Gastrocnemius medialis (tissue), 4 donors: ENCODE measurements at regions not wholly inside any gene's neighbourhood (a gene's known extent, or its start where the extent isn't known, plus 50 kb on each side); places are given as distances from the start of the nearest gene placed in this dataset.

ENCODE experiments used
- CTCF ChIP-seq, 5 experiments: fragments of 450-650 bp in 3 of 5; fragments of 200-600 bp in 2 of 5; sonication (generic) in 2 of 5; IDR thresholded peaks in 4 of 5; conservative IDR thresholded peaks in 1 of 5; 1 replicate in 4 of 5; 2 replicates in 1 of 5; pipeline ENCODE4 v1.5.1; 2016 to 2019; ENCODE audit warnings: antibody characterized with exemption in 5 of 5, mild to moderate bottlenecking in 3 of 5, moderate library complexity in 3 of 5
- POLR2A ChIP-seq, 2 donors: fragments of 450-650 bp; IDR thresholded peaks; one replicate each; pipeline ENCODE4 v1.6.1; 2017; ENCODE audit warnings: antibody characterized with exemption in 2 of 2, mild to moderate bottlenecking in 2 of 2, moderate library complexity in 2 of 2

- TF ChIP-seq CTCF (IDR thresholded peaks at IDR 0.05 in 4 of 5, conservative IDR thresholded peaks at IDR 0.05 in 1 of 5) (no peak), POLR2A (IDR thresholded peaks at IDR 0.05) (no peak)
Measured at GRCh38 chr1:55468142-55468795, 253.1 kb upstream of the USP24 start.
